SW 1271 (cell line): ENCODE measurements at regions not wholly inside any gene's neighbourhood (a gene's known extent, or its start where the extent isn't known, plus 50 kb on each side); places are given as distances from the start of the nearest gene placed in this dataset.

ENCODE experiments used
- DNase-seq, 2 experiments: peaks; one replicate each; lab custom pipeline; 2025; lab: John Stamatoyannopoulos, UW

GRCh38 chr14:71202881-71203280 is 295.6 kb downstream of the PCNX1 start:
- no peak for DNase-seq

- DNase-seq, result no peak
Observed at GRCh38 chr14:71203306-71203705, 296.0 kb downstream of the PCNX1 start.

GRCh38 chr14:71204231-71204630 is 297.0 kb downstream of the PCNX1 start:
- DNase-seq, result no peak

GRCh38 chr14:71204768-71205167 is 297.5 kb downstream of the PCNX1 start:
- no peak for DNase-seq

GRCh38 chr14:71206123-71206522 is 298.9 kb downstream of the PCNX1 start:
- DNase-seq, result no peak

- DNase-seq, result no peak
Observed at GRCh38 chr14:71206766-71207371, 299.6 kb downstream of the PCNX1 start.

GRCh38 chr14:71208702-71209357 is 301.6 kb downstream of the PCNX1 start:
- no peak for DNase-seq

- DNase-seq, result no peak
Observed at GRCh38 chr14:71209888-71210287, 302.6 kb downstream of the PCNX1 start.

- DNase-seq, result no peak
Observed at GRCh38 chr14:71212093-71212492, 304.8 kb downstream of the PCNX1 start.

- DNase-seq, result no peak
Observed at GRCh38 chr14:71212683-71213107, 305.4 kb downstream of the PCNX1 start.

- no peak for DNase-seq
Observed at GRCh38 chr14:71214241-71214640, 307.0 kb downstream of the PCNX1 start.

GRCh38 chr14:71220462-71220861 is 313.2 kb downstream of the PCNX1 start:
- no peak for DNase-seq

GRCh38 chr14:71221119-71221518 is 313.9 kb downstream of the PCNX1 start:
- no peak for DNase-seq

- no peak for DNase-seq
Observed at GRCh38 chr14:71225113-71225512, 317.9 kb downstream of the PCNX1 start.

- no peak for DNase-seq
Observed at GRCh38 chr14:71228711-71229110, 321.5 kb downstream of the PCNX1 start.

GRCh38 chr14:71229875-71230274 is 322.6 kb downstream of the PCNX1 start:
- DNase-seq, result no peak

- DNase-seq, result no peak
Observed at GRCh38 chr14:71230897-71231296, 323.6 kb downstream of the PCNX1 start.

- no peak for DNase-seq
Observed at GRCh38 chr14:71231521-71232393, 324.5 kb downstream of the PCNX1 start.

- DNase-seq, result no peak
Observed at GRCh38 chr14:71232506-71232905, 325.2 kb downstream of the PCNX1 start.

GRCh38 chr14:71235875-71236274 is 328.6 kb downstream of the PCNX1 start:
- no peak for DNase-seq

GRCh38 chr14:71236487-71236886 is 329.2 kb downstream of the PCNX1 start:
- no peak for DNase-seq

- DNase-seq, result no peak
Observed at GRCh38 chr14:71237556-71237955, 330.3 kb downstream of the PCNX1 start.

GRCh38 chr14:71238835-71239234 is 331.6 kb downstream of the PCNX1 start:
- DNase-seq, result no peak
